ENCODE measurements at regions not wholly inside any gene's neighbourhood (a gene's known extent, or its start where the extent isn't known, plus 50 kb on each side); places are given as distances from the start of the nearest gene placed in this dataset.

- H3K4me3 ChIP-seq (ENCODE audit: low read depth in 1 of 5, low read length in 5 of 5): no peak overlapping the region
Observed at GRCh38 chr11:92764128-92764527, 205.3 kb upstream of the MTNR1B start.

GRCh38 chr11:92765082-92765840 is 204.2 kb upstream of the MTNR1B start:
- H3K4me3 ChIP-seq (ENCODE audit: low read depth in 1 of 5, low read length in 5 of 5): no peak overlapping the region
- H3K27me3 ChIP-seq (ENCODE audit: control insufficient read depth in 5 of 5, insufficient read depth in 4 of 5, low read length in 5 of 5): no peaks in the 10 kb centered on the region
- H3K36me3 ChIP-seq (ENCODE audit: control insufficient read depth in 5 of 5, insufficient read depth in 5 of 5, low read length in 5 of 5): no peaks in the 10 kb centered on the region
- no peak overlapping the region for H3K27ac ChIP-seq (ENCODE audit: low read depth, low read length)
- no peaks in the 10 kb centered on the region for H3K9me3 ChIP-seq (ENCODE audit: control insufficient read depth in 5 of 5, low read length in 5 of 5)
- H3K9ac ChIP-seq (ENCODE audit: low read length in 5 of 5): no peak overlapping the region
- peaks cover 4 to 37% (median 27%) of the 10 kb centered on the region in 5 donors for H3K4me1 ChIP-seq (ENCODE audit: control insufficient read depth in 5 of 5, insufficient read depth in 5 of 5, low read length in 5 of 5)

More at GRCh38 chr11:92764128-92764527, 205.3 kb upstream of the MTNR1B start:
- H3K9me3 ChIP-seq (ENCODE audit: control insufficient read depth in 5 of 5, low read length in 5 of 5): no peaks in the 10 kb centered on the region
- H3K27ac ChIP-seq (ENCODE audit: low read depth, low read length): no peak overlapping the region
- H3K27me3 ChIP-seq (ENCODE audit: control insufficient read depth in 5 of 5, insufficient read depth in 4 of 5, low read length in 5 of 5): no peaks in the 10 kb centered on the region
- peaks cover 2 to 40% (median 29%) of the 10 kb centered on the region in 5 donors for H3K4me1 ChIP-seq (ENCODE audit: control insufficient read depth in 5 of 5, insufficient read depth in 5 of 5, low read length in 5 of 5)
- no peaks in the 10 kb centered on the region for H3K36me3 ChIP-seq (ENCODE audit: control insufficient read depth in 5 of 5, insufficient read depth in 5 of 5, low read length in 5 of 5)
- no peak overlapping the region for H3K9ac ChIP-seq (ENCODE audit: low read length in 5 of 5)

GRCh38 chr11:92765965-92766371 is 203.5 kb upstream of the MTNR1B start:
- peak overlapping the region; percentile 47 to 60 (median 55) for H3K4me3 ChIP-seq (ENCODE audit: low read depth in 1 of 5, low read length in 5 of 5)
- H3K27me3 ChIP-seq (ENCODE audit: control insufficient read depth in 5 of 5, insufficient read depth in 4 of 5, low read length in 5 of 5): no peaks in the 10 kb centered on the region
- H3K4me1 ChIP-seq (ENCODE audit: control insufficient read depth in 5 of 5, insufficient read depth in 5 of 5, low read length in 5 of 5): peaks cover 4 to 37% (median 27%) of the 10 kb centered on the region in 5 donors
- no peaks in the 10 kb centered on the region for H3K9me3 ChIP-seq (ENCODE audit: control insufficient read depth in 5 of 5, low read length in 5 of 5)
- H3K9ac ChIP-seq (ENCODE audit: low read length in 5 of 5): peak overlapping the region in 1 of 5 donors; percentile 40
- no peaks in the 10 kb centered on the region for H3K36me3 ChIP-seq (ENCODE audit: control insufficient read depth in 5 of 5, insufficient read depth in 5 of 5, low read length in 5 of 5)
- no peak overlapping the region for H3K27ac ChIP-seq (ENCODE audit: low read depth, low read length)

- Histone ChIP-seq H3K4me1 (ENCODE audit: control insufficient read depth in 5 of 5, insufficient read depth in 5 of 5, low read length in 5 of 5) (peaks cover 4 to 37% (median 27%) of the 10 kb centered on the region in 5 donors), H3K27ac (ENCODE audit: low read depth, low read length) (no peak overlapping the region), H3K4me3 (ENCODE audit: low read depth in 1 of 5, low read length in 5 of 5) (peak overlapping the region in 2 of 5 donors; percentile 47 to 59), H3K27me3 (ENCODE audit: control insufficient read depth in 5 of 5, insufficient read depth in 4 of 5, low read length in 5 of 5) (no peaks in the 10 kb centered on the region), H3K36me3 (ENCODE audit: control insufficient read depth in 5 of 5, insufficient read depth in 5 of 5, low read length in 5 of 5) (no peaks in the 10 kb centered on the region), H3K9ac (ENCODE audit: low read length in 5 of 5) (peak overlapping the region in 1 of 5 donors; percentile 40), H3K9me3 (ENCODE audit: control insufficient read depth in 5 of 5, low read length in 5 of 5) (no peaks in the 10 kb centered on the region)
Observed at GRCh38 chr11:92766698-92767097, 202.8 kb upstream of the MTNR1B start.

- H3K4me1 ChIP-seq (ENCODE audit: control insufficient read depth in 5 of 5, insufficient read depth in 5 of 5, low read length in 5 of 5): peaks cover 4 to 37% (median 27%) of the 10 kb centered on the region in 5 donors
- no peaks in the 10 kb centered on the region for H3K27me3 ChIP-seq (ENCODE audit: control insufficient read depth in 5 of 5, insufficient read depth in 4 of 5, low read length in 5 of 5)
- no peaks in the 10 kb centered on the region for H3K9me3 ChIP-seq (ENCODE audit: control insufficient read depth in 5 of 5, low read length in 5 of 5)
- no peaks in the 10 kb centered on the region for H3K36me3 ChIP-seq (ENCODE audit: control insufficient read depth in 5 of 5, insufficient read depth in 5 of 5, low read length in 5 of 5)
- H3K4me3 ChIP-seq (ENCODE audit: low read depth in 1 of 5, low read length in 5 of 5): no peak overlapping the region
- no peak overlapping the region for H3K27ac ChIP-seq (ENCODE audit: low read depth, low read length)
- H3K9ac ChIP-seq (ENCODE audit: low read length in 5 of 5): no peak overlapping the region
Observed at GRCh38 chr11:92767416-92767815, 202.0 kb upstream of the MTNR1B start.

- H3K27ac ChIP-seq (ENCODE audit: low read depth, low read length): peak overlapping the region; percentile 53
- H3K4me1 ChIP-seq (ENCODE audit: control insufficient read depth in 5 of 5, insufficient read depth in 5 of 5, low read length in 5 of 5): peaks cover 4 to 37% (median 27%) of the 10 kb centered on the region in 5 donors
- no peak overlapping the region for H3K4me3 ChIP-seq (ENCODE audit: low read depth in 1 of 5, low read length in 5 of 5)
- no peak overlapping the region for H3K9ac ChIP-seq (ENCODE audit: low read length in 5 of 5)
- no peaks in the 10 kb centered on the region for H3K9me3 ChIP-seq (ENCODE audit: control insufficient read depth in 5 of 5, low read length in 5 of 5)
- no peaks in the 10 kb centered on the region for H3K36me3 ChIP-seq (ENCODE audit: control insufficient read depth in 5 of 5, insufficient read depth in 5 of 5, low read length in 5 of 5)
- no peaks in the 10 kb centered on the region for H3K27me3 ChIP-seq (ENCODE audit: control insufficient read depth in 5 of 5, insufficient read depth in 4 of 5, low read length in 5 of 5)
Observed at GRCh38 chr11:92768121-92768840, 201.2 kb upstream of the MTNR1B start.

GRCh38 chr11:92769112-92769511 is 200.3 kb upstream of the MTNR1B start:
- H3K36me3 ChIP-seq (ENCODE audit: control insufficient read depth in 5 of 5, insufficient read depth in 5 of 5, low read length in 5 of 5): no peaks in the 10 kb centered on the region
- peak overlapping the region in 1 of 5 donors; percentile 4 for H3K4me3 ChIP-seq (ENCODE audit: low read depth in 1 of 5, low read length in 5 of 5)
- no peaks in the 10 kb centered on the region for H3K27me3 ChIP-seq (ENCODE audit: control insufficient read depth in 5 of 5, insufficient read depth in 4 of 5, low read length in 5 of 5)
- no peaks in the 10 kb centered on the region for H3K9me3 ChIP-seq (ENCODE audit: control insufficient read depth in 5 of 5, low read length in 5 of 5)
- peak overlapping the region; percentile 56 for H3K27ac ChIP-seq (ENCODE audit: low read depth, low read length)
- peaks cover 4 to 37% (median 27%) of the 10 kb centered on the region in 5 donors for H3K4me1 ChIP-seq (ENCODE audit: control insufficient read depth in 5 of 5, insufficient read depth in 5 of 5, low read length in 5 of 5)
- H3K9ac ChIP-seq (ENCODE audit: low read length in 5 of 5): no peak overlapping the region

GRCh38 chr11:92770419-92770818 is 199.0 kb upstream of the MTNR1B start:
- no peaks in the 10 kb centered on the region for H3K36me3 ChIP-seq (ENCODE audit: control insufficient read depth in 5 of 5, insufficient read depth in 5 of 5, low read length in 5 of 5)
- no peak overlapping the region for H3K27ac ChIP-seq (ENCODE audit: low read depth, low read length)
- no peaks in the 10 kb centered on the region for H3K27me3 ChIP-seq (ENCODE audit: control insufficient read depth in 5 of 5, insufficient read depth in 4 of 5, low read length in 5 of 5)
- H3K9me3 ChIP-seq (ENCODE audit: control insufficient read depth in 5 of 5, low read length in 5 of 5): no peaks in the 10 kb centered on the region
- H3K4me3 ChIP-seq (ENCODE audit: low read depth in 1 of 5, low read length in 5 of 5): no peak overlapping the region
- peaks cover 4 to 37% (median 27%) of the 10 kb centered on the region in 5 donors for H3K4me1 ChIP-seq (ENCODE audit: control insufficient read depth in 5 of 5, insufficient read depth in 5 of 5, low read length in 5 of 5)
- H3K9ac ChIP-seq (ENCODE audit: low read length in 5 of 5): no peak overlapping the region

- Histone ChIP-seq H3K4me3 (ENCODE audit: low read depth in 1 of 5, low read length in 5 of 5) (no peak overlapping the region), H3K27me3 (ENCODE audit: control insufficient read depth in 5 of 5, insufficient read depth in 4 of 5, low read length in 5 of 5) (no peaks in the 10 kb centered on the region), H3K9ac (ENCODE audit: low read length in 5 of 5) (no peak overlapping the region), H3K36me3 (ENCODE audit: control insufficient read depth in 5 of 5, insufficient read depth in 5 of 5, low read length in 5 of 5) (no peaks in the 10 kb centered on the region), H3K4me1 (ENCODE audit: control insufficient read depth in 5 of 5, insufficient read depth in 5 of 5, low read length in 5 of 5) (peaks cover 4 to 34% (median 21%) of the 10 kb centered on the region in 5 donors), H3K27ac (ENCODE audit: low read depth, low read length) (no peak overlapping the region), H3K9me3 (ENCODE audit: control insufficient read depth in 5 of 5, low read length in 5 of 5) (no peaks in the 10 kb centered on the region)
Observed at GRCh38 chr11:92770981-92771380, 198.5 kb upstream of the MTNR1B start.

- Histone ChIP-seq H3K9ac (ENCODE audit: low read length in 5 of 5) (no peak overlapping the region), H3K4me1 (ENCODE audit: control insufficient read depth in 5 of 5, insufficient read depth in 5 of 5, low read length in 5 of 5) (peaks cover 2 to 28% (median 14%) of the 10 kb centered on the region in 5 donors), H3K4me3 (ENCODE audit: low read depth in 1 of 5, low read length in 5 of 5) (no peak overlapping the region), H3K9me3 (ENCODE audit: control insufficient read depth in 5 of 5, low read length in 5 of 5) (no peaks in the 10 kb centered on the region), H3K36me3 (ENCODE audit: control insufficient read depth in 5 of 5, insufficient read depth in 5 of 5, low read length in 5 of 5) (no peaks in the 10 kb centered on the region), H3K27me3 (ENCODE audit: control insufficient read depth in 5 of 5, insufficient read depth in 4 of 5, low read length in 5 of 5) (no peaks in the 10 kb centered on the region), H3K27ac (ENCODE audit: low read depth, low read length) (no peak overlapping the region)
Observed at GRCh38 chr11:92771701-92772100, 197.8 kb upstream of the MTNR1B start.
